EL (cell line): ENCODE measurements at regions not wholly inside any gene's neighbourhood (a gene's known extent, or its start where the extent isn't known, plus 50 kb on each side); places are given as distances from the start of the nearest gene placed in this dataset.
"Not testable (repeated sequence)": the region's sequence is repeated elsewhere in the genome, so short reads cannot be mapped to it uniquely, and the experiment has no call there.

Experiments
- DNase-seq: peaks from one replicate; pipeline ENCODE4 v3.0.0-alpha.2; 2016

- not testable (repeated sequence) for DNase-seq
Observed at GRCh38 chr4:4050781-4051180, 175.9 kb downstream of the OTOP1 start.

GRCh38 chr4:4052933-4053332, 173.8 kb downstream of the OTOP1 start:
- DNase-seq: peak; percentile 1

GRCh38 chr4:4057226-4057625, 169.5 kb downstream of the OTOP1 start:
- DNase-seq: not testable (repeated sequence)

GRCh38 chr4:4084171-4084570, 142.6 kb downstream of the OTOP1 start:
- DNase-seq: not testable (repeated sequence)

GRCh38 chr4:4089716-4090419, 136.9 kb downstream of the OTOP1 start:
- DNase-seq: peak; percentile 17

- DNase-seq: not testable (repeated sequence)
Observed at GRCh38 chr4:4090720-4091119, 136.0 kb downstream of the OTOP1 start.

GRCh38 chr4:4092159-4092558, 134.6 kb downstream of the OTOP1 start:
- not testable (repeated sequence) for DNase-seq

- not testable (repeated sequence) for DNase-seq
Observed at GRCh38 chr4:4099610-4100009, 127.1 kb downstream of the OTOP1 start.

- DNase-seq: not testable (repeated sequence)
Observed at GRCh38 chr4:4106923-4107322, 119.8 kb downstream of the OTOP1 start.

GRCh38 chr4:4107411-4108107, 119.2 kb downstream of the OTOP1 start:
- peak; percentile 42 for DNase-seq

GRCh38 chr4:4115381-4115780, 111.3 kb downstream of the OTOP1 start:
- not testable (repeated sequence) for DNase-seq

- DNase-seq: peak; percentile 3
Observed at GRCh38 chr4:4116901-4117300, 109.8 kb downstream of the OTOP1 start.

- DNase-seq: not testable (repeated sequence)
Observed at GRCh38 chr4:4134368-4134767, 92.4 kb downstream of the OTOP1 start.

GRCh38 chr4:4136621-4137020, 90.1 kb downstream of the OTOP1 start:
- not testable (repeated sequence) for DNase-seq
